HepG2 (cell line): ENCODE measurements at regions not wholly inside any gene's neighbourhood (a gene's known extent, or its start where the extent isn't known, plus 50 kb on each side); places are given as distances from the start of the nearest gene placed in this dataset.

Source experiments
- ELF3 ChIP-seq: IDR thresholded peaks from 2 replicates; pipeline ENCODE4 v1.6.1; 2016; ENCODE audit warnings: missing genetic modification reagents, missing compliant biosample characterization
- POLR2AphosphoS5 ChIP-seq: IDR thresholded peaks from 2 replicates; pipeline ENCODE4 v1.6.1; 2012; ENCODE audit warnings: low read depth, low read length
- PRMT3 ChIP-seq: sonication (generic); formaldehyde crosslinking; IDR thresholded peaks from 2 replicates; pipeline ENCODE4 v1.8.1; 2022; ENCODE audit warnings: low read depth, mild to moderate bottlenecking, moderate library complexity, missing genetic modification reagents, borderline replicate concordance
- SRF ChIP-seq: IDR thresholded peaks from 2 replicates; pipeline ENCODE4 v1.6.1; 2011; ENCODE audit warnings: mild to moderate bottlenecking, low read depth, low read length, moderate library complexity
- ZKSCAN8 ChIP-seq: IDR thresholded peaks from 2 replicates; pipeline ENCODE4 v1.6.1; 2016; ENCODE audit warnings: borderline replicate concordance, missing genetic modification reagents, missing compliant biosample characterization
- ZNF75D ChIP-seq: sonication (generic); formaldehyde crosslinking; IDR thresholded peaks from 2 replicates; pipeline ENCODE4 v1.8.1; 2023; ENCODE audit warnings: missing genetic modification reagents, mild to moderate bottlenecking, borderline replicate concordance
- TF ChIP-seq, protein P1 (sequence below): sonication (generic); formaldehyde crosslinking; IDR thresholded peaks from 2 replicates; pipeline ENCODE4 v1.8.1; 2023; ENCODE audit warnings: mild to moderate bottlenecking, inconsistent platforms, moderate library complexity, missing genetic modification reagents, borderline replicate concordance
- TF ChIP-seq, protein P2 (sequence below): sonication (generic); formaldehyde crosslinking; IDR thresholded peaks from 2 replicates; pipeline ENCODE4 v1.8.1; 2023; ENCODE audit warnings: mild to moderate bottlenecking, missing genetic modification reagents
- TF ChIP-seq, protein P3 (sequence below): sonication (generic); formaldehyde crosslinking; IDR thresholded peaks from 2 replicates; pipeline ENCODE4 v1.5.0; 2020; ENCODE audit warnings: mild to moderate bottlenecking, missing genetic modification reagents, moderate library complexity

DNA sequence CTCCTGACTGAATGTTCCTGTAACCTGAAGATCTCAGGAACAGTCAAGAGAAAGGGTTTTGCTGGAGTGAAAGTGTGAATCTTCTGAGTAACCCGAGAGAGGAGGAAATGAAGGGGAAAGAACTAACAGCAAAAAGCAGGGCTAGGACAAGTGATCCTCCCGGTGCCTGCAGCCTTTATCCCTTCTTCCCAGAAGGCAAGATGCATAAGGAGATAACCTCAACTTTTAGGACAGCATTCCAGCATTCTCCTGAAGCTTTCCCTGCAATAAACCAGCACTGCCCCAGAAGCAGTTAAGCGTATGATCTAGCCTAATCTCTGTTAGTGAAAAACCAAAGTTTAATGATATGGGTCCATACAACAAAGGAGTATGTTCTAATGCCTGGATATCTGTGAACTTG, 298.8 kb downstream of the MEX3B start:
- TF ChIP-seq, protein P1, sequence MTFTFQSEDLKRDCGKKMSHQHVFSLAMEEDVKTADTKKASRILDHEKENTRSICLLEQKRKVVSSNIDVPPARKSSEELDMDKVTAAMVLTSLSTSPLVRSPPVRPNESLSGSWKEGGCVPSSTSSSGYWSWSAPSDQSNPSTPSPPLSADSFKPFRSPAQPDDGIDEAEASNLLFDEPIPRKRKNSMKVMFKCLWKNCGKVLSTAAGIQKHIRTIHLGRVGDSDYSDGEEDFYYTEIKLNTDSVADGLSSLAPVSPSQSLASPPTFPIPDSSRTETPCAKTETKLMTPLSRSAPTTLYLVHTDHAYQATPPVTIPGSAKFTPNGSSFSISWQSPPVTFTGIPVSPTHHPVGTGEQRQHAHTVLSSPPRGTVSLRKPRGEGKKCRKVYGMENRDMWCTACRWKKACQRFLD (CRISPR knock-in tag) = no peak
- TF ChIP-seq, protein P2, sequence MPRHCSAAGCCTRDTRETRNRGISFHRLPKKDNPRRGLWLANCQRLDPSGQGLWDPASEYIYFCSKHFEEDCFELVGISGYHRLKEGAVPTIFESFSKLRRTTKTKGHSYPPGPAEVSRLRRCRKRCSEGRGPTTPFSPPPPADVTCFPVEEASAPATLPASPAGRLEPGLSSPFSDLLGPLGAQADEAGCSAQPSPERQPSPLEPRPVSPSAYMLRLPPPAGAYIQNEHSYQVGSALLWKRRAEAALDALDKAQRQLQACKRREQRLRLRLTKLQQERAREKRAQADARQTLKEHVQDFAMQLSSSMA (CRISPR knock-in tag) = no peak
- TF ChIP-seq ZNF75D (CRISPR knock-in tag) (no peak), SRF (no peak), POLR2AphosphoS5 (no peak), ZKSCAN8 (CRISPR knock-in tag) (no peak), PRMT3 (no peak), ELF3 (no peak)
- TF ChIP-seq, protein P3, sequence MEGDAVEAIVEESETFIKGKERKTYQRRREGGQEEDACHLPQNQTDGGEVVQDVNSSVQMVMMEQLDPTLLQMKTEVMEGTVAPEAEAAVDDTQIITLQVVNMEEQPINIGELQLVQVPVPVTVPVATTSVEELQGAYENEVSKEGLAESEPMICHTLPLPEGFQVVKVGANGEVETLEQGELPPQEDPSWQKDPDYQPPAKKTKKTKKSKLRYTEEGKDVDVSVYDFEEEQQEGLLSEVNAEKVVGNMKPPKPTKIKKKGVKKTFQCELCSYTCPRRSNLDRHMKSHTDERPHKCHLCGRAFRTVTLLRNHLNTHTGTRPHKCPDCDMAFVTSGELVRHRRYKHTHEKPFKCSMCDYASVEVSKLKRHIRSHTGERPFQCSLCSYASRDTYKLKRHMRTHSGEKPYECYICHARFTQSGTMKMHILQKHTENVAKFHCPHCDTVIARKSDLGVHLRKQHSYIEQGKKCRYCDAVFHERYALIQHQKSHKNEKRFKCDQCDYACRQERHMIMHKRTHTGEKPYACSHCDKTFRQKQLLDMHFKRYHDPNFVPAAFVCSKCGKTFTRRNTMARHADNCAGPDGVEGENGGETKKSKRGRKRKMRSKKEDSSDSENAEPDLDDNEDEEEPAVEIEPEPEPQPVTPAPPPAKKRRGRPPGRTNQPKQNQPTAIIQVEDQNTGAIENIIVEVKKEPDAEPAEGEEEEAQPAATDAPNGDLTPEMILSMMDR (CRISPR knock-in tag) = no peak
